SIG-M5 treated with dmso at 0.1 percent for 504 hours (cell line): ENCODE measurements at regions not wholly inside any gene's neighbourhood (a gene's known extent, or its start where the extent isn't known, plus 50 kb on each side); places are given as distances from the start of the nearest gene placed in this dataset.

Experiments used
- DNase-seq: peaks from one replicate; lab custom pipeline; 2025; ENCODE audit not compliant: unreplicated experiment; lab: John Stamatoyannopoulos, UW

- no peak for DNase-seq
These were observed 171.0 kb upstream of the NEBL start for GRCh38 chr10:21068026-21068656.

- no peak for DNase-seq
These were observed 168.6 kb upstream of the NEBL start for GRCh38 chr10:21065621-21066248.

- DNase-seq: no peak
These were observed 164.9 kb upstream of the NEBL start for GRCh38 chr10:21061982-21062381.

- no peak for DNase-seq
These were observed 164.1 kb upstream of the NEBL start for GRCh38 chr10:21061184-21061583.

GRCh38 chr10:21060626-21061025 lies 163.5 kb upstream of the NEBL start:
- no peak for DNase-seq

- no peak for DNase-seq
These were observed 160.9 kb upstream of the NEBL start for GRCh38 chr10:21057989-21058388.

- no peak for DNase-seq
These were observed 160.3 kb upstream of the NEBL start for GRCh38 chr10:21057436-21057835.

GRCh38 chr10:21056461-21056860 lies 159.3 kb upstream of the NEBL start:
- DNase-seq: no peak

- no peak for DNase-seq
These were observed 158.4 kb upstream of the NEBL start for GRCh38 chr10:21055339-21056135.

GRCh38 chr10:21053953-21054690 lies 157.0 kb upstream of the NEBL start:
- no peak for DNase-seq

- DNase-seq: no peak
These were observed 155.6 kb upstream of the NEBL start for GRCh38 chr10:21052709-21053104.

GRCh38 chr10:21052072-21052708 lies 155.1 kb upstream of the NEBL start:
- DNase-seq: no peak

- no peak for DNase-seq
These were observed 152.4 kb upstream of the NEBL start for GRCh38 chr10:21049482-21049881.

- no peak for DNase-seq
These were observed 151.0 kb upstream of the NEBL start for GRCh38 chr10:21048068-21048467.

- no peak for DNase-seq
These were observed 150.4 kb upstream of the NEBL start for GRCh38 chr10:21047511-21047910.

- no peak for DNase-seq
These were observed 150.0 kb upstream of the NEBL start for GRCh38 chr10:21047096-21047495.

GRCh38 chr10:21043044-21043443 lies 145.9 kb upstream of the NEBL start:
- no peak for DNase-seq

GRCh38 chr10:21042536-21042935 lies 145.4 kb upstream of the NEBL start:
- no peak for DNase-seq

GRCh38 chr10:21041763-21042458 lies 144.8 kb upstream of the NEBL start:
- DNase-seq: no peak

GRCh38 chr10:21039721-21040120 lies 142.6 kb upstream of the NEBL start:
- DNase-seq: no peak
